ENCODE measurements at regions not wholly inside any gene's neighbourhood (a gene's known extent, or its start where the extent isn't known, plus 50 kb on each side); places are given as distances from the start of the nearest gene placed in this dataset.

GRCh38 chr5:58041884-58042283 lies 418.0 kb downstream of the PLK2 start:
- peaks cover 0 to 3% (median 0%) of the 10 kb centered on the region in 7 donors for H3K4me1 Mint-ChIP-seq
- H3K36me3 ChIP-seq (ENCODE audit: control insufficient read depth in 2 of 3, insufficient read depth in 3 of 3, low read length in 3 of 3) = no peaks in the 10 kb centered on the region
- no peaks in the 10 kb centered on the region for H3K36me3 Mint-ChIP-seq
- no peak overlapping the region for H3K27ac Mint-ChIP-seq
- no peak overlapping the region for H3K4me3 Mint-ChIP-seq
- no peaks in the 10 kb centered on the region for H3K4me1 ChIP-seq (ENCODE audit: control insufficient read depth in 2 of 2, insufficient read depth in 2 of 2, low read length in 2 of 2)
- POLR2A ChIA-PET = no interaction called here
- no peak for ATAC-seq
- no peak overlapping the region for H3K27ac ChIP-seq (ENCODE audit: low read depth, low read length)
- H3K9me3 Mint-ChIP-seq = no peaks in the 10 kb centered on the region
- CTCF ChIA-PET = no interaction called here
- H3K9me3 ChIP-seq (ENCODE audit: control insufficient read depth in 2 of 3, low read length in 3 of 3) = no peaks in the 10 kb centered on the region
- no peak overlapping the region for H3K4me3 ChIP-seq (ENCODE audit: low read length)
- intact Hi-C loops (cut with micrococcal nuclease) = no loop called here
- no peaks in the 10 kb centered on the region for H3K27me3 ChIP-seq (ENCODE audit: control insufficient read depth in 2 of 2, insufficient read depth in 2 of 2, low read length in 2 of 2)
- H3K27me3 Mint-ChIP-seq = peaks cover 0 to 9% (median 0%) of the 10 kb centered on the region in 5 donors
- DNase-seq = no peak

- no peaks in the 10 kb centered on the region for H3K36me3 ChIP-seq (ENCODE audit: control insufficient read depth in 2 of 3, insufficient read depth in 3 of 3, low read length in 3 of 3)
- H3K36me3 Mint-ChIP-seq = no peaks in the 10 kb centered on the region
- H3K27me3 Mint-ChIP-seq = peaks cover 0 to 9% (median 0%) of the 10 kb centered on the region in 5 donors
- DNase-seq (no peak), ATAC-seq (no peak)
- no peaks in the 10 kb centered on the region for H3K9me3 Mint-ChIP-seq
- intact Hi-C loops (cut with micrococcal nuclease) = no loop called here
- no peak overlapping the region for H3K27ac ChIP-seq (ENCODE audit: low read depth, low read length)
- H3K4me3 ChIP-seq (ENCODE audit: low read length) = no peak overlapping the region
- no peak overlapping the region for H3K27ac Mint-ChIP-seq
- peaks cover 0 to 3% (median 0%) of the 10 kb centered on the region in 7 donors for H3K4me1 Mint-ChIP-seq
- H3K9me3 ChIP-seq (ENCODE audit: control insufficient read depth in 2 of 3, low read length in 3 of 3) = no peaks in the 10 kb centered on the region
- ChIA-PET POLR2A (no interaction called here), CTCF (no interaction called here)
- H3K4me1 ChIP-seq (ENCODE audit: control insufficient read depth in 2 of 2, insufficient read depth in 2 of 2, low read length in 2 of 2) = no peaks in the 10 kb centered on the region
- no peaks in the 10 kb centered on the region for H3K27me3 ChIP-seq (ENCODE audit: control insufficient read depth in 2 of 2, insufficient read depth in 2 of 2, low read length in 2 of 2)
- H3K4me3 Mint-ChIP-seq = no peak overlapping the region
These were observed 419.0 kb downstream of the PLK2 start for GRCh38 chr5:58040846-58041245.

GRCh38 chr5:58040044-58040443 lies 419.8 kb downstream of the PLK2 start:
- ChIA-PET POLR2A (no interaction called here), CTCF (no interaction called here)
- Histone ChIP-seq H3K27me3 (ENCODE audit: control insufficient read depth in 2 of 2, insufficient read depth in 2 of 2, low read length in 2 of 2) (no peaks in the 10 kb centered on the region), H3K9me3 (ENCODE audit: control insufficient read depth in 2 of 3, low read length in 3 of 3) (no peaks in the 10 kb centered on the region), H3K4me3 (ENCODE audit: low read length) (no peak overlapping the region), H3K27ac (ENCODE audit: low read depth, low read length) (no peak overlapping the region), H3K4me1 (ENCODE audit: control insufficient read depth in 2 of 2, insufficient read depth in 2 of 2, low read length in 2 of 2) (no peaks in the 10 kb centered on the region), H3K36me3 (ENCODE audit: control insufficient read depth in 2 of 3, insufficient read depth in 3 of 3, low read length in 3 of 3) (no peaks in the 10 kb centered on the region)
- H3K27ac Mint-ChIP-seq = no peak overlapping the region
- peaks cover 0 to 9% (median 0%) of the 10 kb centered on the region in 5 donors for H3K27me3 Mint-ChIP-seq
- H3K36me3 Mint-ChIP-seq = no peaks in the 10 kb centered on the region
- DNase-seq = no peak
- ATAC-seq = no peak
- peaks cover 0 to 3% (median 0%) of the 10 kb centered on the region in 7 donors for H3K4me1 Mint-ChIP-seq
- H3K4me3 Mint-ChIP-seq = no peak overlapping the region
- intact Hi-C loops (cut with micrococcal nuclease) = no loop called here
- no peaks in the 10 kb centered on the region for H3K9me3 Mint-ChIP-seq

- no peak overlapping the region for H3K4me3 ChIP-seq (ENCODE audit: low read length)
- H3K9me3 ChIP-seq (ENCODE audit: control insufficient read depth in 2 of 3, low read length in 3 of 3) = no peaks in the 10 kb centered on the region
- H3K4me1 ChIP-seq (ENCODE audit: control insufficient read depth in 2 of 2, insufficient read depth in 2 of 2, low read length in 2 of 2) = no peaks in the 10 kb centered on the region
- no peak for ATAC-seq
- Mint-ChIP-seq H3K4me1 (peaks cover 0 to 2% (median 0%) of the 10 kb centered on the region in 7 donors), H3K27me3 (peaks cover 0 to 9% (median 0%) of the 10 kb centered on the region in 5 donors), H3K36me3 (no peaks in the 10 kb centered on the region), H3K9me3 (no peaks in the 10 kb centered on the region), H3K4me3 (no peak overlapping the region), H3K27ac (no peak overlapping the region)
- intact Hi-C loops (cut with micrococcal nuclease) = loop anchor here (1.0 kb wide), 2 partner anchors 11 to 12 kb away; no protein-coding TSS in a partner anchor
- no peaks in the 10 kb centered on the region for H3K36me3 ChIP-seq (ENCODE audit: control insufficient read depth in 2 of 3, insufficient read depth in 3 of 3, low read length in 3 of 3)
- ChIA-PET POLR2A (no interaction called here), CTCF (no interaction called here)
- no peaks in the 10 kb centered on the region for H3K27me3 ChIP-seq (ENCODE audit: control insufficient read depth in 2 of 2, insufficient read depth in 2 of 2, low read length in 2 of 2)
- no peak overlapping the region for H3K27ac ChIP-seq (ENCODE audit: low read depth, low read length)
- no peak for DNase-seq
These were observed 422.0 kb downstream of the PLK2 start for GRCh38 chr5:58037899-58038298.

- intact Hi-C loops (cut with micrococcal nuclease) = loop anchor here in 1 of 2 donors (1.0 kb wide), 1 partner anchor 12 kb away; no protein-coding TSS in a partner anchor
- CTCF ChIA-PET = no interaction called here
- Mint-ChIP-seq H3K9me3 (no peaks in the 10 kb centered on the region), H3K27ac (no peak overlapping the region), H3K36me3 (no peaks in the 10 kb centered on the region), H3K4me3 (no peak overlapping the region), H3K27me3 (peaks cover 0 to 6% (median 0%) of the 10 kb centered on the region in 5 donors), H3K4me1 (no peaks in the 10 kb centered on the region)
- Histone ChIP-seq H3K4me1 (ENCODE audit: control insufficient read depth in 2 of 2, insufficient read depth in 2 of 2, low read length in 2 of 2) (no peaks in the 10 kb centered on the region), H3K27me3 (ENCODE audit: control insufficient read depth in 2 of 2, insufficient read depth in 2 of 2, low read length in 2 of 2) (no peaks in the 10 kb centered on the region), H3K4me3 (ENCODE audit: low read length) (no peak overlapping the region), H3K9me3 (ENCODE audit: control insufficient read depth in 2 of 3, low read length in 3 of 3) (no peaks in the 10 kb centered on the region), H3K27ac (ENCODE audit: low read depth, low read length) (no peak overlapping the region), H3K36me3 (ENCODE audit: control insufficient read depth in 2 of 3, insufficient read depth in 3 of 3, low read length in 3 of 3) (no peaks in the 10 kb centered on the region)
- ATAC-seq (no peak), DNase-seq (no peak)
- POLR2A ChIA-PET = no interaction called here
These were observed 434.1 kb downstream of the PLK2 start for GRCh38 chr5:58025809-58026208.

GRCh38 chr5:58024151-58024550 lies 435.7 kb downstream of the PLK2 start:
- Histone ChIP-seq H3K36me3 (ENCODE audit: control insufficient read depth in 2 of 3, insufficient read depth in 3 of 3, low read length in 3 of 3) (no peaks in the 10 kb centered on the region), H3K4me1 (ENCODE audit: control insufficient read depth in 2 of 2, insufficient read depth in 2 of 2, low read length in 2 of 2) (no peaks in the 10 kb centered on the region), H3K27me3 (ENCODE audit: control insufficient read depth in 2 of 2, insufficient read depth in 2 of 2, low read length in 2 of 2) (no peaks in the 10 kb centered on the region), H3K4me3 (ENCODE audit: low read length) (no peak overlapping the region), H3K9me3 (ENCODE audit: control insufficient read depth in 2 of 3, low read length in 3 of 3) (no peaks in the 10 kb centered on the region), H3K27ac (ENCODE audit: low read depth, low read length) (no peak overlapping the region)
- no peak for ATAC-seq
- Mint-ChIP-seq H3K27me3 (peaks cover 0 to 6% (median 0%) of the 10 kb centered on the region in 5 donors), H3K27ac (no peak overlapping the region), H3K9me3 (peaks cover 0 to 2% (median 0%) of the 10 kb centered on the region in 11 donors), H3K4me3 (no peak overlapping the region), H3K4me1 (no peaks in the 10 kb centered on the region), H3K36me3 (no peaks in the 10 kb centered on the region)
- ChIA-PET POLR2A (no interaction called here), CTCF (no interaction called here)
- intact Hi-C loops (cut with micrococcal nuclease) = no loop called here
- no peak for DNase-seq

- Mint-ChIP-seq H3K4me3 (no peak overlapping the region), H3K36me3 (no peaks in the 10 kb centered on the region), H3K27me3 (peaks cover 0 to 10% (median 2%) of the 10 kb centered on the region in 5 donors), H3K27ac (no peak overlapping the region), H3K4me1 (no peaks in the 10 kb centered on the region), H3K9me3 (peaks cover 0 to 2% (median 0%) of the 10 kb centered on the region in 11 donors)
- no peak overlapping the region for H3K4me3 ChIP-seq (ENCODE audit: low read length)
- ChIA-PET POLR2A (no interaction called here), CTCF (no interaction called here)
- H3K9me3 ChIP-seq (ENCODE audit: control insufficient read depth in 2 of 3, low read length in 3 of 3) = no peaks in the 10 kb centered on the region
- no peaks in the 10 kb centered on the region for H3K36me3 ChIP-seq (ENCODE audit: control insufficient read depth in 2 of 3, insufficient read depth in 3 of 3, low read length in 3 of 3)
- intact Hi-C loops (cut with micrococcal nuclease) = no loop called here
- H3K27me3 ChIP-seq (ENCODE audit: control insufficient read depth in 2 of 2, insufficient read depth in 2 of 2, low read length in 2 of 2) = no peaks in the 10 kb centered on the region
- DNase-seq (no peak), ATAC-seq (no peak)
- H3K4me1 ChIP-seq (ENCODE audit: control insufficient read depth in 2 of 2, insufficient read depth in 2 of 2, low read length in 2 of 2) = no peaks in the 10 kb centered on the region
- H3K27ac ChIP-seq (ENCODE audit: low read depth, low read length) = no peak overlapping the region
These were observed 437.8 kb downstream of the PLK2 start for GRCh38 chr5:58022055-58022454.

All from naive thymus-derived CD4-positive, alpha-beta T cell (primary cell).